ENCODE measurements at regions not wholly inside any gene's neighbourhood (a gene's known extent, or its start where the extent isn't known, plus 50 kb on each side); places are given as distances from the start of the nearest gene placed in this dataset.

DNA sequence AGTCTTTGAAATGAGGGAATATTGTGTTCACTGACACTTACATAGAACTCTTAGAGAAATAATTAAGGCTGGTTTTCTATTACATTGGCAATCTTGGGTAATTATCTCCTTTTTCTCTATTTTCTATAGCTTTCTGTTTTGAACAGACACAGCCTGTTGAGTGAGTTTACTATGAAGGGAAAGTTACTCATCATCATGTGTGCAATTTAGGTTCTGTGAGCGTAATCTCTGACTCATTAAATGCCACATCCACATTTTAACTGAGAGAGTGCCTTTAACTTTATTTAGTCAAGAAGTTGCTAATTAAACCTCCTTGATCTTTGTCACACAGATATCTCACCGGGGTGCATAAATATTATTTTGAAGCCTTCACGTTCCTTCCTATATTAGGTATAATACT is 174.0 kb upstream of the SLC8A1 start:
- Mint-ChIP-seq H3K27me3 (no peaks in the 10 kb centered on the region), H3K27ac (no peak overlapping the region), H3K4me3 (no peak overlapping the region), H3K4me1 (ENCODE audit: low read depth) (no peaks in the 10 kb centered on the region), H3K9me3 (no peaks in the 10 kb centered on the region), H3K36me3 (ENCODE audit: low read depth) (no peaks in the 10 kb centered on the region)
- intact Hi-C loops (cut with micrococcal nuclease), result no loop called here

DNA sequence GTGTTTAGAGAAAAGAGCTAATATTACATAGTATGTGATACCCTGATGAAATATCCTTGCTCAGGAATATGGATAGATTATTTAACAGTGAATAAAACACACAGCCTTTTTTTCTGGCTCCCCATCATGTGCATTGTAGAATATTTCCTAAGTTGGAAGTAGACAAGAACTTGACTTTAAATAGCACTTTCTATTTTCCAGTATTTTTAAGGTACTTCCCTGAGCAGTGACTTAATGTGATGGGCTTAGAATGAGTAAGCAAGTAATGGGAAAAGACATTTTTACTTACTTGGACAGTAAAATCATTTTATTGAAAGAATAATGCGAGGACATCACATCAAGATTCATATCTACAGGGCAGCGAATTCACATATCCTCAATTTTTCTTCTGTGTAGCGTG is 176.7 kb upstream of the SLC8A1 start:
- H3K4me1 Mint-ChIP-seq (ENCODE audit: low read depth), result no peaks in the 10 kb centered on the region

DNA sequence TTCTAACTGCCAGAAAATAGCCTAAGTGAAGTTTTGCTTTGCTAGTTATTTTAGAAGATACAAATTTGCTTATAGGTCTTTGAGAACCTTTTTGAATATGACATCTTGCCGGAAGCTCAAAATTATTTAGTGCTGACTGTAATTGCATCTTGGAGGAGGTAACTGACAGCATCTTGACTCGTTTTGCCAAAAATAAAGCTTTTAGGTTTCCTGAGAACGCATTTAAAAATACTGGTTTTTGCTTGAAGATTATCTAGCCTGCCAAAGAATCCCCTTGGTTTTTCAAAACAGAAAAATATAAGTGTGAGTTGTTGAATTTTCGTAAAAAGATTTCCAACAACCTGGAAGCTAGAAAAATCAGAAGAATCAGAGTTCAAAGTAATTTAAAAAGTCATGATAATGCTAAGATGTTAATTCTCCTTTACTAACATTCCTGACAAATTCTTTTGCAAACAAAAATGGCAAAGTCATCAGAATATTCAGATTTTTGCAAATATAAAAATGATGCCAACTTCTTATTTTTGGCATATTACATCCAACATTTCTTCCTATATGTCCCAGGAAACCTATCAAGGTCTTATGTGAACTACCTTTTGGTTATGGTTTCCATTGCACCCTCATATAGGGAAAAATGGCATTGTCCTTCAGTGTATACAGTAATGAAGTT is 178.0 kb upstream of the SLC8A1 start:
- no peaks in the 10 kb centered on the region for H3K9me3 Mint-ChIP-seq
- no peak overlapping the region for H3K27ac Mint-ChIP-seq
- no peaks in the 10 kb centered on the region for H3K36me3 Mint-ChIP-seq (ENCODE audit: low read depth)
- no peaks in the 10 kb centered on the region for H3K27me3 Mint-ChIP-seq
- intact Hi-C loops (cut with micrococcal nuclease), result no loop called here
- H3K4me3 Mint-ChIP-seq, result no peak overlapping the region
- no peaks in the 10 kb centered on the region for H3K4me1 Mint-ChIP-seq (ENCODE audit: low read depth)

More for the DNA sequence above, 176.7 kb upstream of the SLC8A1 start:
- intact Hi-C loops (cut with micrococcal nuclease), result no loop called here
- no peak overlapping the region for H3K4me3 Mint-ChIP-seq
- no peaks in the 10 kb centered on the region for H3K27me3 Mint-ChIP-seq
- no peaks in the 10 kb centered on the region for H3K36me3 Mint-ChIP-seq (ENCODE audit: low read depth)
- no peak overlapping the region for H3K27ac Mint-ChIP-seq
- no peaks in the 10 kb centered on the region for H3K9me3 Mint-ChIP-seq

DNA sequence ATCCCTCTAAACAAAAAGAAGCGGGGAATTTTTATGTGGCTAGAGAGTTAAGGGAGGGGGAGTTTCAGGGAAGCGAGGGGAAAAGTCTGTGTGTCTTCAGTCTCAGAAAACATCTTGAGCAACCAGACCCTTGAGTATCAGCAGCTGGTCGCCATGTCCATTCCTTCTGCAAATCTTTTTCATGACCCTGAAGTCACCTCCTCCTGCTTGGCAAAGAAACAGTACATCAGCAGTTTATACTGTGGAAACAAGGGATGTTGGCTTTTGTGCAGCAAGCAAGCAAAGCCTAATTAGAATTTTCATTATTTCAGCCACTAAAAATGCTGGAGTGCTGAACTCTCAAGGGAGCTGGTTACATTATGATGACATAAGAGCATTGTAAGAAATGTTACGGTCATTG is 187.4 kb upstream of the SLC8A1 start:
- Mint-ChIP-seq H3K4me3 (no peak overlapping the region), H3K4me1 (ENCODE audit: low read depth) (no peaks in the 10 kb centered on the region), H3K27me3 (no peaks in the 10 kb centered on the region), H3K36me3 (ENCODE audit: low read depth) (no peaks in the 10 kb centered on the region), H3K9me3 (no peaks in the 10 kb centered on the region), H3K27ac (no peak overlapping the region)
- intact Hi-C loops (cut with micrococcal nuclease), result no loop called here

DNA sequence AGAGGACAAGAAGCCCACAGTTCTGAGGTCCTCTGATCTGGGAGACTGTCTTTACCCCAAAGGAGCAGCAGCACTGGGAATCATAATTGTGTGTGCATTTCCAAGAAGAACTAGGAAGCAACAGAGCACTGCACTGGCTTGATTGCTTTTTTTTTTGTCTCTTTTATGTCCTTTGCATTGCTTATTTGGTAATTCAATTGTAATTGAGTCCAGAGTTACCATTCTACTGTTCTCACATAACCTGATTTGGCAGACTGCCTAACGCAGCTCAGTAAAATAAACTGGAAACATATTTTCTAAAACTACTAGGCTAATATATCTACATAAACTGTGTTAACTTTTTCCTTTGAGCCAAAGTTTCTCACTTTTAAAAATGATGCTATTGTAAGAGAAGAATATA is 190.3 kb upstream of the SLC8A1 start:
- intact Hi-C loops (cut with micrococcal nuclease), result no loop called here
- Mint-ChIP-seq H3K9me3 (no peaks in the 10 kb centered on the region), H3K27ac (no peak overlapping the region), H3K36me3 (ENCODE audit: low read depth) (no peaks in the 10 kb centered on the region), H3K4me1 (ENCODE audit: low read depth) (no peaks in the 10 kb centered on the region), H3K27me3 (no peaks in the 10 kb centered on the region), H3K4me3 (no peak overlapping the region)

DNA sequence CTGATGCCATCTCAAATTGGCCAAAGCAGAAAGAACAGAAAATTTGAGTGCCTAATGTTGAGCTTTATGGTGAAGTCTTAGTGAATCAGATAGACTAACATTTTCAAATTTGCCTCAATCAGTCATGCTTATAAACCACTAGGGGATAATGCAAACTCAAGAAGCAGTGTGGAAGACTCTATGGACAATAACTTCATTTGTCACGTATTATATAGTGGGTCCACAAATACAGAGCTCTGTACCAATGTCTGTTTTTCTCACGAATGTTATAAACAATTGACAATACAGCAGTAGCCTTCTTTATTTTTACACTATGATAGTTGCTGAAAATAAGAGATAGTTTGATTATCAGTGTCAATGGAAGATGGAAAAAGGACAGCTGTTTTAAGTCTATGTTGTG is 190.8 kb upstream of the SLC8A1 start:
- Mint-ChIP-seq H3K27me3 (no peaks in the 10 kb centered on the region), H3K36me3 (ENCODE audit: low read depth) (no peaks in the 10 kb centered on the region), H3K4me1 (ENCODE audit: low read depth) (no peaks in the 10 kb centered on the region), H3K9me3 (no peaks in the 10 kb centered on the region), H3K4me3 (no peak overlapping the region), H3K27ac (no peak overlapping the region)
- intact Hi-C loops (cut with micrococcal nuclease), result no loop called here

DNA sequence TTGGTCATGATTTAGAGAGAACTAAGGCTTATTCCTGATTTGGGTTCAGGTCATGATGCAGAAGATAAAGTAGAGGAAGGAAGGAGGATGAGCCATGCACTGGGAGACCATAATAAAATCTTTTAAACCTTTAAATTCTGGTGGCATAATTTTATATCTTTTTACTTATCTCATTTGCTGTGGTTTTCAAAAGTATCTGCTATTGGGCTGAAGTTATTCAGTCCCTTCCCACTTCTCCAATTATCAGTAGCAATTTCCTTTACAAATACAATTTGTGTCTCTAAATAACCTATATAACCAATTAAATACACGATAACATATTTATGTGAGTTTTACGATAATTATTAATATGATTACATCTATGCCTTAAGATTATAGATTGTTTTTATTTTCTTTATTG is 194.8 kb upstream of the SLC8A1 start:
- Mint-ChIP-seq H3K4me3 (no peak overlapping the region), H3K9me3 (no peaks in the 10 kb centered on the region), H3K36me3 (ENCODE audit: low read depth) (no peaks in the 10 kb centered on the region), H3K4me1 (ENCODE audit: low read depth) (no peaks in the 10 kb centered on the region), H3K27ac (no peak overlapping the region), H3K27me3 (no peaks in the 10 kb centered on the region)
- intact Hi-C loops (cut with micrococcal nuclease), result no loop called here

DNA sequence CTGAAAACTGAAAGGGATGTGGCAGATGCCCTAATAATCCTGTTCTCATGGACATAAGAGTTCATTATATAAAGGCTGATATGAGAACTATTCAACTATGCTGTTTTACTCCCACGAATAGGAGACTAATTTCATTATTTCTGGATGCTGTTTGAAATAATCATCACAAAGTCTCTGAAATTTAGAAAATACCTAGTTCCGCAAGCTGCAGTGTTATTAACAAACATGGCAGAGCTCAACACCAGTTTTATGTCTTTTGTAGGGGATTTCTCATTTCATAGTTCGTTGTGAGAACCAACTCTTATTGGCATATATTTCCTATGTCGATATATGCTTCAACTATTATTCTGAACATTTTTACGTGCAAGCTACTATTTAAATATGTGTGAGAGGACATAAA is 200.3 kb upstream of the SLC8A1 start:
- H3K27ac Mint-ChIP-seq, result no peak overlapping the region
- no peak overlapping the region for H3K4me3 Mint-ChIP-seq
- intact Hi-C loops (cut with micrococcal nuclease), result loop anchor here (2.0 kb wide), 1 partner anchor 67 kb away; no protein-coding TSS in a partner anchor
- no peaks in the 10 kb centered on the region for H3K4me1 Mint-ChIP-seq (ENCODE audit: low read depth)
- no peaks in the 10 kb centered on the region for H3K9me3 Mint-ChIP-seq
- no peaks in the 10 kb centered on the region for H3K27me3 Mint-ChIP-seq
- H3K36me3 Mint-ChIP-seq (ENCODE audit: low read depth), result no peaks in the 10 kb centered on the region

DNA sequence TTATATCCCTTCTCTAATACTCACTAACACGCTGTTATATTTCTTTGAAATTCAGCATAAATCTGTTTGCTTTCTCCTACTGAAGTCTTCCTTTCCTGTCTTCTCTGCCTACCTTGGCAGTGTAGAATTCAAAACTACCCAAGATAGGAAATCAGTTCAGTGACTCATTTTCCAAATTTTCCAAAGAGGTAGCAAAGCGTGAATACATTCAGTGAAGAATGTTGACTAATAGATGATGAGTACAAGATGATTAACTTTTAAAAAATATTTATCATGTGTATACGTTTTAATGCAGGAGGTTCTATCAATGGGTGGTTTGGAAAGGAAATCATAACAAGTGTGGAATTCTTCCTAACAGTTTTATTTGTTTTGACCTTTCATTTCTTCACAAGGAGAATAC is 201.9 kb upstream of the SLC8A1 start:
- Mint-ChIP-seq H3K36me3 (ENCODE audit: low read depth) (no peaks in the 10 kb centered on the region), H3K4me1 (ENCODE audit: low read depth) (no peaks in the 10 kb centered on the region), H3K27me3 (no peaks in the 10 kb centered on the region), H3K4me3 (no peak overlapping the region), H3K9me3 (no peaks in the 10 kb centered on the region), H3K27ac (no peak overlapping the region)
- intact Hi-C loops (cut with micrococcal nuclease), result loop anchor here (2.0 kb wide), 1 partner anchor 69 kb away; no protein-coding TSS in a partner anchor

DNA sequence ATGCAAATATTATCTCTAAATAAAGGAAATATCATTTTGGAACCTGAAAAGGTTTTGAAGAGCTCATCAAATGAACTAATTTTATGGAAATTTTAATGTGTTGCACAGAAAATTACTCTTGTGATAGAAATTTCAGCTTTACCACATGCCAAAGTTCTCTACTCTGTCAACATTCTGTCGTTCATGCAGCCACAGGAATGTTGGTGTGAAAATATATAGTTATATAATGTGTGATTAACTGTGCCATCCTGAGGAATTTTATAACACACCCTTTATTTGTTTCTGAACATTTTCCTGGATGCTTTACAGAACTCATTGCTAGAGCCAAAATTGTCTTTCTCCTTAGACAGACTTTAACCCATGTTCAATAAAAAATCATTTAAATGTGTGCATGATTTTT is 202.5 kb upstream of the SLC8A1 start:
- H3K9me3 Mint-ChIP-seq, result no peaks in the 10 kb centered on the region
- intact Hi-C loops (cut with micrococcal nuclease), result no loop called here
- no peak overlapping the region for H3K4me3 Mint-ChIP-seq
- no peaks in the 10 kb centered on the region for H3K27me3 Mint-ChIP-seq
- H3K4me1 Mint-ChIP-seq (ENCODE audit: low read depth), result no peaks in the 10 kb centered on the region
- no peaks in the 10 kb centered on the region for H3K36me3 Mint-ChIP-seq (ENCODE audit: low read depth)
- no peak overlapping the region for H3K27ac Mint-ChIP-seq

DNA sequence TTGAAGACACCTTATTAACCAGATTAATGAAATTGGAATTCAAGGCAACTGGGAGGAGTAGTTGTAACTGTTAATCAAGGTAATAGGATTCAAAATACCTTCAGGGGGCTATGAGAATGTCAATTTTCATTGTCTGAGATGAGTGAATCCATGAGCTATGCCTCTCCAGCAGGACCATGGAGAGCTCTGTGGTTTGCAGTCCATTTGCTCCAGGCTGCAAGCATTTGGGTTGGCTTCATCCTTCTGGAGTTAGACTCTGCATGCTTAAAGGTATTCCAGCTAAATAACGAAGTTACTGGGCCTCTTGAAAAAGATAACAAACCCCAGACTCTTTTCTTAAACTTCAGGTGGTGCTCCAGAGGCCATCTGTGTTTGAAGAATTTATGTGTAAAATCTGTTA is 207.1 kb upstream of the SLC8A1 start:
- Mint-ChIP-seq H3K9me3 (no peaks in the 10 kb centered on the region), H3K4me3 (no peak overlapping the region), H3K27ac (no peak overlapping the region), H3K4me1 (ENCODE audit: low read depth) (no peaks in the 10 kb centered on the region), H3K36me3 (ENCODE audit: low read depth) (no peaks in the 10 kb centered on the region), H3K27me3 (no peaks in the 10 kb centered on the region)
- intact Hi-C loops (cut with micrococcal nuclease), result no loop called here

DNA sequence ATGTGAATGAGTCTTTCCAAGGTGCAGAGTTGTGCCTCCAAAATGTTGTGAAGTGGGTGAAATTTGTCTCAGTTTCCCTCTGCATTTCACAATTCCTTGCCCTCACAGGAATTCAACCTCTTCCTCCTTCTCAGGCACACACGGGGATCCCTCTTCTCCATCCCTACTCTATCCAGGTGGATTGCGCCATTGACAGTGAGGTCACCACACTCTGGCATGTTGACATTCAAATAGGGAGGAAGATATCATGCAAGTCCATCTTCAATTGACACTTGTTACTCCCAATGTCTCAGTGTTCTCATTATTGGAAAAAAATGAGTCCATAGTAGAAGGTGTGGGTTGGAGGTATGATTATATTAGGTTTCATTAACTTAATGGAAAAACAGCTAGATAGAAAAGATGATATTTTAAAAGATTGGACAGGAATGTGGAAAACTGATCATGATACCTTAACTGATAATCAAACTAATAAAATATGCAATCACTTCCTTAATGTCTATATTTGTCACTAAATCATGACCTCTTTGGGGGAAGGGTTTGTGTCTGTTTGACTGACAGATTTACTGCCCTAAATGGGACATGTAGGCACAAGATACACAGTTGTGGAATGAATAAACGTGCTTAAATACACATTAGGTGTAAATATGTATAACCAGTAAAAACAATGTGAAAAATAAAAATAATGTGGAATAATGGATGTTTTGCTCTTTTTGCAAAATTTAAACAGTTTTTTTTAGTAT is 213.8 kb upstream of the SLC8A1 start:
- H3K4me3 Mint-ChIP-seq, result no peak overlapping the region
- H3K27ac Mint-ChIP-seq, result no peak overlapping the region
- intact Hi-C loops (cut with micrococcal nuclease), result no loop called here
- no peaks in the 10 kb centered on the region for H3K36me3 Mint-ChIP-seq (ENCODE audit: low read depth)
- no peaks in the 10 kb centered on the region for H3K27me3 Mint-ChIP-seq
- peaks cover 15% of the 10 kb centered on the region for H3K4me1 Mint-ChIP-seq (ENCODE audit: low read depth)
- H3K9me3 Mint-ChIP-seq, result no peaks in the 10 kb centered on the region

DNA sequence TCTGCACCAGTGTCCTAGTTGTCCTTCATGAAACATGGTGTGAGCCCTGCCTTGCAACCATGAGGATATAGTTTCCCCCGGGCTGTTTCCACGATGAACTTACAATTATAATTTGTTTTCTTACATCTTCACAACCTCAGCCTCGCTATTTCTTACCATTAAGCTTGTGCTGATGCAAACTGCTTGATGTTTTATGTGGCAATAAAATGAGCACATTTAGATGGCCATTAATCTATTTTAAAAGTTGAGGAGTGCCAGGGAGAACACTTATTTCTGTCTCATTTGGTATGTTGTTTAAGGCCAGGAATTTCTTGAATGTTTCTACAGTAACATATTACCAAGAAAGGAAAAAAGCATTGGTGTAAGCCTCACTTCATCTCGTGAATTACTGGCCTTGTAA is 214.5 kb upstream of the SLC8A1 start:
- H3K9me3 Mint-ChIP-seq, result no peaks in the 10 kb centered on the region
- no peaks in the 10 kb centered on the region for H3K27me3 Mint-ChIP-seq
- no peaks in the 10 kb centered on the region for H3K36me3 Mint-ChIP-seq (ENCODE audit: low read depth)
- intact Hi-C loops (cut with micrococcal nuclease), result no loop called here
- no peak overlapping the region for H3K27ac Mint-ChIP-seq
- H3K4me3 Mint-ChIP-seq, result no peak overlapping the region
- peaks cover 15% of the 10 kb centered on the region for H3K4me1 Mint-ChIP-seq (ENCODE audit: low read depth)

DNA sequence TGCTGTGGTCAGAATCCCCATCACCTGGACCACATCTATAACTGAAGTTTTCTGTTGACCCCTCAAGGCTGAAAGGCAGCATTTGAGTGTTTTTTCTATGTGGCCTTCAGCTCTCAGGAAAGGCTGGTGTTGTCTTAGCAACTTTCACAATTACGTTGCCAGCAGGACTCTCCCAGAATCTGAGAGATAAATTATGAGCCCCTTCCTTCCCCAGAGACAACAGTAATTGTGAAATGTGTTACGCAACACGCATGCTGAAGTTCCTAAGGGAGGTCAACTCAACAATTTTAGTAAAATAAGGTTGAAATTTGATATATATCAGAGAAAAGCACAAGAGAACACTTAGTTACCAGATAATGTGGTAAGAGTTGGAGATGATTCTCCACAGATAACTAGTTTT is 216.5 kb upstream of the SLC8A1 start:
- Mint-ChIP-seq H3K4me1 (ENCODE audit: low read depth) (peaks cover 15% of the 10 kb centered on the region), H3K27ac (no peak overlapping the region), H3K9me3 (peaks cover 10% of the 10 kb centered on the region), H3K27me3 (no peaks in the 10 kb centered on the region), H3K36me3 (ENCODE audit: low read depth) (no peaks in the 10 kb centered on the region), H3K4me3 (no peak overlapping the region)
- intact Hi-C loops (cut with micrococcal nuclease), result no loop called here
